GM12874 (cell line): ENCODE measurements at regions not wholly inside any gene's neighbourhood (a gene's known extent, or its start where the extent isn't known, plus 50 kb on each side); places are given as distances from the start of the nearest gene placed in this dataset.

Source experiments
- CTCF ChIP-seq: IDR thresholded peaks from 2 replicates; pipeline ENCODE4 v1.5.1; 2011; ENCODE audit warnings: low read depth, mild to moderate bottlenecking, control low read depth, low read length, moderate library complexity; ENCODE audit not compliant: insufficient read depth

DNA sequence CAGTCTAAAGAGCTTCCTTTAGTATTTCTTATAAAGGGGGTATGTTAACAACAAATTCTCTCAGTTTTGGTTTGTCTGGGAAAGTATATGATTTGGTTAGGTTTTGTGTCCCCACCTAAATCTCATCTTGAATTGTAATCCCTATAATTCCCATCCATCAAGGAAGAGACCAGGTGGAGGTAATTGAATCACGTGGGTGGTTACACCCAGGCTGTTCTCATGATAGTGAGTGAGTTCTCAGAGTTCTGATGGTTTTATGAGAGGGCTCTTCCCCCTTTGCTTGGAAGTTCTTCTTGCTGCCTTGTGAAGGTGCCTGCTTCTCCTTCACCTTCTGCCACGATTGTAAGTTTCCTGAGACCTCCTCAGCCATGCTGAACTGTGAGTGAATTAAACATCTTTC is 109.1 kb downstream of the MACIR start:
- no peak for TF ChIP-seq CTCF

- TF ChIP-seq CTCF = no peak
These were observed 108.5 kb downstream of the MACIR start for GRCh38 chr5:103366918-103367549.

GRCh38 chr5:103364074-103364473 is 105.5 kb downstream of the MACIR start:
- no peak for TF ChIP-seq CTCF

- TF ChIP-seq CTCF = no peak
These were observed 103.6 kb downstream of the MACIR start for GRCh38 chr5:103362211-103362610.

DNA sequence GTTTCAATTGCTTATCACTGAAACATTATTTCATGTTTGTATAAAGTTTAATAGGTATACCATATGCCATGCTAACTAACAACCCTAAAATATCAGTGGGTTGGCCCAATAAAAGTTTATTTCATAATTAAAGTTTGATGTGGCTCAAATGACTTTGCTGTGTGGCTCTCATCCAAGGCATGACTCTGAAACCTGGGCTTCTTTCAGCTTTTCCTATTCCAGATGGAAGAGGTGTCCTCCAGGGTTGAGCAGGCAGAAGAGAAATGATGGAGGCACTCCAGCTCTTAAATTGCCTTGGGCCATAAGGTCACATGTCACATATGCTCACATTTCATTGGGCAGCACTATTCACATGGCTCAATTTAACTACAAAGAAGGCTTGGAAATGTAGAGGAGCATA is 101.9 kb downstream of the MACIR start:
- no peak for TF ChIP-seq CTCF

- TF ChIP-seq CTCF = no peak
These were observed 99.9 kb downstream of the MACIR start for GRCh38 chr5:103358305-103358995.

DNA sequence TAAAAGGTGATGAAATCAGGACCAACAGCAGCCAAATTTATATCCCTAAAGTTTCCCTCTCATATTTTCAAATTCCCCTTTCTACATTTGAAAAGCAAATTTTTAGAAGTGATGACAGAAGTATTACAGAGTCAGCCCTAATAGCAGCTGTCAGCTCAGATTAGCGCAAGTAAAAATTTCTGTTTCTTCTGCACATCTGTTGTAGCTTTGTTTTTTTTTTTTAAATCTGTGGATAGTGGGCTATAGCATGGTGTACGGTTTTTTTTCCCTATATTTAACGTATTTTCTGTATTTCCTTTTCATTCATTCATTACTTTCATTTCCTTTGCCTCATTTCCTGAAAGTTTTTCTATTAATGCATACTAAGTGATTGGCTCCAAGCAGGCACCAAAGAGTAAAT is 99.1 kb downstream of the MACIR start:
- no peak for TF ChIP-seq CTCF
